HepG2 (cell line): ENCODE measurements at regions not wholly inside any gene's neighbourhood (a gene's known extent, or its start where the extent isn't known, plus 50 kb on each side); places are given as distances from the start of the nearest gene placed in this dataset.

Experiments
- ATAC-seq: fragments of 200-7000 bp; cut with Tn5 transposase; 3 replicates; pipeline ENCODE4 v1.9.1; 2020; ENCODE audit warnings: mild to moderate bottlenecking, moderate library complexity
- BruUV-seq: library from RNA; stranded (reverse); fragments of 400-500 nt; replicated peaks from 2 replicates; lab custom pipeline; 2021; lab: Mats Ljungman, UMichigan
- CTCF ChIA-PET: fragments of 300-600 bp; formaldehyde crosslinking; extraction: SDS; loops from one replicate; lab custom pipeline; 2021; ENCODE audit warnings: low total read pairs, inconsistent platforms, low intra/inter-chr PET ratio; lab: Yijun Ruan, JAX
- POLR2A ChIA-PET: fragments of 350-600 bp; sonication (Branson Sonifier 250); formaldehyde crosslinking; loops from one replicate; lab custom pipeline; 2020; ENCODE audit warnings: antibody characterized with exemption, inconsistent platforms; lab: Yijun Ruan, JAX
- DNase-seq: peaks from one replicate; pipeline ENCODE4 v3.0.0-alpha.2; 2015; ENCODE audit warnings: low spot score
- FAIRE-seq: peaks from 3 replicates; lab custom pipeline; 2011; peaks lifted over from hg19 to GRCh38; lab: Jason Lieb, UNC
- H2AFZ ChIP-seq: one replicate; pipeline ENCODE4 v1.6.1; 2011; ENCODE audit warnings: low read length, inconsistent platforms
- H3K27ac ChIP-seq: fragments of 300-600 bp; 3 replicates; pipeline ENCODE4 v1.8.0; 2011; ENCODE audit warnings: mixed run types, mild to moderate bottlenecking, mixed read lengths, low read length, inconsistent platforms; ENCODE audit not compliant: insufficient read depth; ENCODE audit errors: extremely low read length
- H3K27me3 ChIP-seq, 2 experiments: fragments of 200-600 bp in 1 of 2; 2 replicates in 1 of 2; 3 replicates in 1 of 2; pipeline versions ENCODE4 v1.6.0 to v1.8.0; 2011; ENCODE audit warnings: low read length in 2 of 2, mild to moderate bottlenecking in 2 of 2, moderate library complexity in 2 of 2, inconsistent platforms in 1 of 2; ENCODE audit not compliant: insufficient read depth in 2 of 2, control insufficient read depth in 1 of 2
- H3K36me3 ChIP-seq, 2 experiments: fragments of 200-600 bp in 1 of 2; replicated peaks in 1 of 2; 2 replicates in 1 of 2; 3 replicates in 1 of 2; pipeline versions ENCODE4 v1.5.1 to v1.8.0; 2011; ENCODE audit warnings: low read length in 2 of 2, inconsistent platforms in 1 of 2; ENCODE audit not compliant: insufficient read depth in 2 of 2, control insufficient read depth in 1 of 2
- H3K4me1 ChIP-seq: 2 replicates; pipeline ENCODE4 v1.5.1; 2012; ENCODE audit warnings: low read length, inconsistent platforms; ENCODE audit not compliant: insufficient read depth
- H3K4me2 ChIP-seq: 2 replicates; pipeline ENCODE4 v1.6.0; 2011; ENCODE audit warnings: low read depth, low read length, inconsistent platforms
- H3K4me3 ChIP-seq, 3 experiments: fragments of 200-600 bp in 1 of 3; sonication (generic), shearing (Covaris generic) in 1 of 3; replicated peaks in 1 of 3; 2 replicates each; pipeline ENCODE4 v1.5.1; 2011 to 2016; ENCODE audit warnings: low read length in 3 of 3, inconsistent platforms in 2 of 3, low read depth in 2 of 3, mild to moderate bottlenecking in 2 of 3, control low read depth in 1 of 3, mixed read lengths in 1 of 3; ENCODE audit not compliant: insufficient read depth in 1 of 3
- H3K79me2 ChIP-seq: one replicate; pipeline ENCODE4 v1.6.1; 2011; ENCODE audit warnings: low read length, inconsistent platforms; ENCODE audit not compliant: insufficient read depth
- H3K9ac ChIP-seq: 2 replicates; pipeline ENCODE4 v1.6.0; 2011; ENCODE audit warnings: mild to moderate bottlenecking, low read depth, low read length, inconsistent platforms; ENCODE audit not compliant: insufficient read depth
- H3K9me3 ChIP-seq: 2 replicates; pipeline ENCODE4 v1.5.1; 2012; ENCODE audit warnings: mild to moderate bottlenecking, low read length
- H4K20me1 ChIP-seq: 2 replicates; pipeline ENCODE4 v1.6.0; 2011; ENCODE audit warnings: inconsistent platforms, mild to moderate bottlenecking, low read length, moderate library complexity; ENCODE audit not compliant: insufficient read depth
- FOXA1 ChIP-seq, 2 experiments: fragments of 450-650 bp in 1 of 2; sonication (generic) in 1 of 2; formaldehyde crosslinking in 1 of 2; IDR thresholded peaks; 2 replicates each; pipeline versions ENCODE4 v1.4.0 to v1.6.1; 2016 to 2020; ENCODE audit warnings: missing genetic modification reagents in 1 of 2
- HOXA9 ChIP-seq: sonication (generic); formaldehyde crosslinking; IDR thresholded peaks from 2 replicates; pipeline ENCODE4 v1.8.1; 2022; ENCODE audit warnings: missing genetic modification reagents, mild to moderate bottlenecking, moderate library complexity, borderline replicate concordance
- IKZF1 ChIP-seq: fragments of 450-650 bp; IDR thresholded peaks from 2 replicates; pipeline ENCODE4 v1.7.1; 2016
- NCOA1 ChIP-seq: sonication (generic); formaldehyde crosslinking; IDR thresholded peaks from 2 replicates; pipeline ENCODE4 v1.9.0; 2021; ENCODE audit warnings: missing genetic modification reagents
- NCOR1 ChIP-seq: fragments of 200-600 bp; sonication (generic); IDR thresholded peaks from 2 replicates; pipeline ENCODE4 v1.7.0; 2017; ENCODE audit warnings: antibody characterized with exemption, low read length, borderline replicate concordance
- NR2F6 ChIP-seq, 2 experiments: IDR thresholded peaks; 2 replicates each; pipeline ENCODE4 v1.6.1; 2016; ENCODE audit warnings: antibody characterized with exemption in 1 of 2, mild to moderate bottlenecking in 1 of 2
- PAF1 ChIP-seq: IDR thresholded peaks from 2 replicates; pipeline ENCODE4 v1.6.1; 2016; ENCODE audit warnings: missing genetic modification reagents, missing compliant biosample characterization
- PRDM4 ChIP-seq: sonication (generic); formaldehyde crosslinking; IDR thresholded peaks from 2 replicates; pipeline ENCODE4 v1.9.0; 2021; ENCODE audit warnings: missing genetic modification reagents, borderline replicate concordance
- SALL2 ChIP-seq: sonication (generic); formaldehyde crosslinking; IDR thresholded peaks from 2 replicates; pipeline ENCODE4 v1.8.1; 2023; ENCODE audit warnings: mild to moderate bottlenecking, missing genetic modification reagents, inconsistent platforms
- THYN1 ChIP-seq: sonication (generic); formaldehyde crosslinking; IDR thresholded peaks from 2 replicates; pipeline ENCODE4 v1.8.1; 2023; ENCODE audit warnings: low read depth, mild to moderate bottlenecking, moderate library complexity, missing genetic modification reagents, borderline replicate concordance
- ZNF180 ChIP-seq: sonication (generic); formaldehyde crosslinking; IDR thresholded peaks from 2 replicates; pipeline ENCODE4 v1.4.0; 2020; ENCODE audit warnings: low read depth, missing genetic modification reagents, borderline replicate concordance
- ZNF83 ChIP-seq: sonication (generic); formaldehyde crosslinking; IDR thresholded peaks from 2 replicates; pipeline ENCODE4 v1.4.0; 2020; ENCODE audit warnings: missing genetic modification reagents, mild to moderate bottlenecking, borderline replicate concordance
- ZUFSP ChIP-seq: sonication (generic); formaldehyde crosslinking; IDR thresholded peaks from 2 replicates; pipeline ENCODE4 v1.9.0; 2021; ENCODE audit warnings: missing genetic modification reagents, mild to moderate bottlenecking, borderline replicate concordance
- WGBS: methylation state at CpG from one replicate; pipeline ENCODE4 v1.1.6; 2017; ENCODE audit warnings: low lambda C conversion rate; 5-methylcytosine and 5-hydroxymethylcytosine counted together
- in situ Hi-C: cut with HindIII; loops from 2 replicates; pipeline ENCODE4 v1.10.0; 2017; ENCODE audit warnings: low pct_unique_long_range_greater_than_20kb; ENCODE audit not compliant: extremely low pct_ligation_motif_present
- intact Hi-C: fragments of 100-400 bp; cut with micrococcal nuclease; formaldehyde crosslinking; loops from one replicate; pipeline ENCODE4 v1.10.0; 2022; ENCODE audit not compliant: unreplicated experiment
- TF ChIP-seq, protein P1 (sequence below): sonication (generic); formaldehyde crosslinking; IDR thresholded peaks from 2 replicates; pipeline ENCODE4 v1.5.1; 2020; ENCODE audit warnings: missing genetic modification reagents, mild to moderate bottlenecking, borderline replicate concordance

- Histone ChIP-seq H3K27me3 (no peaks in the 10 kb centered on the region), H2AFZ (no peak overlapping the region), H3K9me3 (no peaks in the 10 kb centered on the region), H3K79me2 (no peaks in the 10 kb centered on the region), H3K36me3 (no peaks in the 10 kb centered on the region), H3K4me1 (peaks cover 6% of the 10 kb centered on the region; the same call in 1 of the 2 replicates), H3K27ac (no peak overlapping the region), H3K9ac (no peak overlapping the region), H3K4me2 (no peak overlapping the region), H4K20me1 (no peaks in the 10 kb centered on the region), H3K4me3 (no peak overlapping the region)
- 100% methylated on average over 2 of the region's 2 CpGs for WGBS
- TF ChIP-seq FOXA1 (IDR thresholded peaks at IDR 0.05) = no peak
- no peak for TF ChIP-seq FOXA1 (CRISPR knock-in tag; IDR thresholded peaks at IDR 0.05)
- TF ChIP-seq NCOR1 = no peak
- TF ChIP-seq HOXA9 = no peak
- TF ChIP-seq PAF1 (CRISPR knock-in tag) = no peak
- no peak for TF ChIP-seq PRDM4
- ChIA-PET POLR2A (no interaction called here), CTCF (no interaction called here)
- no TSS peak for BruUV-seq
- intact Hi-C loops = no loop called here
- ATAC-seq (no peak), FAIRE-seq (no peak), DNase-seq (no peak)
- in situ Hi-C loops = no loop called here
These were observed 466.9 kb upstream of the RGS6 start for GRCh38 chr14:71465316-71465715.

DNA sequence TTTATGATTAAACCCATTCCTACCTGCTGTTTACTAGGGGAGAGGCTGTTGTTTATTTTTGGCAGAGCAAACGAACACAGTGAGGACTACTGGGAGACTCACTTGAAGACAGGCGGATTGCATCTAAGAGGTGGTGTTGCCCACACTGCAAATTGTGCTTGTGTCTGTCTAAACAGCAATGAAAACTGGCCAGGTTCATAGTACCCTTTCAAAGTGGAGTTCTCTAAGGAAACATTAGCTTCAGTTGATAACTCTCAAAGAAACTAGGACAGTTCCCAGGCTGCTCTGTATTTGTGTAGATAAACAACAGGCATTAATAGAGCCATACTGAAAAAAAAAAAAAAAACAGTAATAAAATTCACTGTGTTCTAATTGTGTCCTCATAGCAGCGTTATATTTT is 466.0 kb upstream of the RGS6 start:
- Histone ChIP-seq H3K4me1 (peaks cover 6% of the 10 kb centered on the region; the same call in 1 of the 2 replicates), H4K20me1 (no peaks in the 10 kb centered on the region), H3K4me3 (no peak overlapping the region), H3K4me2 (no peak overlapping the region), H2AFZ (no peak overlapping the region), H3K36me3 (no peaks in the 10 kb centered on the region), H3K27me3 (no peaks in the 10 kb centered on the region), H3K27ac (no peak overlapping the region), H3K9ac (no peak overlapping the region), H3K79me2 (no peaks in the 10 kb centered on the region), H3K9me3 (no peaks in the 10 kb centered on the region)
- no peak for FAIRE-seq
- no TSS peak for BruUV-seq
- intact Hi-C loops (no loop called here), in situ Hi-C loops (no loop called here)
- ChIA-PET POLR2A (no interaction called here), CTCF (no interaction called here)
- 97% methylated on average over 3 of the region's 3 CpGs for WGBS
- ATAC-seq = no peak
- no peak for DNase-seq
- no peak for TF ChIP-seq SALL2 (CRISPR knock-in tag)
- TF ChIP-seq THYN1 (CRISPR knock-in tag) = no peak
- no peak for TF ChIP-seq ZNF83 (CRISPR knock-in tag)
- TF ChIP-seq, protein P1, sequence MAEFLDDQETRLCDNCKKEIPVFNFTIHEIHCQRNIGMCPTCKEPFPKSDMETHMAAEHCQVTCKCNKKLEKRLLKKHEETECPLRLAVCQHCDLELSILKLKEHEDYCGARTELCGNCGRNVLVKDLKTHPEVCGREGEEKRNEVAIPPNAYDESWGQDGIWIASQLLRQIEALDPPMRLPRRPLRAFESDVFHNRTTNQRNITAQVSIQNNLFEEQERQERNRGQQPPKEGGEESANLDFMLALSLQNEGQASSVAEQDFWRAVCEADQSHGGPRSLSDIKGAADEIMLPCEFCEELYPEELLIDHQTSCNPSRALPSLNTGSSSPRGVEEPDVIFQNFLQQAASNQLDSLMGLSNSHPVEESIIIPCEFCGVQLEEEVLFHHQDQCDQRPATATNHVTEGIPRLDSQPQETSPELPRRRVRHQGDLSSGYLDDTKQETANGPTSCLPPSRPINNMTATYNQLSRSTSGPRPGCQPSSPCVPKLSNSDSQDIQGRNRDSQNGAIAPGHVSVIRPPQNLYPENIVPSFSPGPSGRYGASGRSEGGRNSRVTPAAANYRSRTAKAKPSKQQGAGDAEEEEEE (CRISPR knock-in tag) = no peak
- no peak for TF ChIP-seq NCOA1 (CRISPR knock-in tag)
- no peak for TF ChIP-seq IKZF1
- no peak for TF ChIP-seq ZUFSP (CRISPR knock-in tag)
- no peak for TF ChIP-seq NR2F6 (IDR thresholded peaks at IDR 0.05)
- TF ChIP-seq NR2F6 (CRISPR knock-in tag; IDR thresholded peaks at IDR 0.05) = no peak
- TF ChIP-seq ZNF180 (CRISPR knock-in tag) = no peak
